ENCODE measurements at regions not wholly inside any gene's neighbourhood (a gene's known extent, or its start where the extent isn't known, plus 50 kb on each side); places are given as distances from the start of the nearest gene placed in this dataset.
A peak's percentile ranks its signal among the peaks of the same experiment; 100 is the strongest.

DNA sequence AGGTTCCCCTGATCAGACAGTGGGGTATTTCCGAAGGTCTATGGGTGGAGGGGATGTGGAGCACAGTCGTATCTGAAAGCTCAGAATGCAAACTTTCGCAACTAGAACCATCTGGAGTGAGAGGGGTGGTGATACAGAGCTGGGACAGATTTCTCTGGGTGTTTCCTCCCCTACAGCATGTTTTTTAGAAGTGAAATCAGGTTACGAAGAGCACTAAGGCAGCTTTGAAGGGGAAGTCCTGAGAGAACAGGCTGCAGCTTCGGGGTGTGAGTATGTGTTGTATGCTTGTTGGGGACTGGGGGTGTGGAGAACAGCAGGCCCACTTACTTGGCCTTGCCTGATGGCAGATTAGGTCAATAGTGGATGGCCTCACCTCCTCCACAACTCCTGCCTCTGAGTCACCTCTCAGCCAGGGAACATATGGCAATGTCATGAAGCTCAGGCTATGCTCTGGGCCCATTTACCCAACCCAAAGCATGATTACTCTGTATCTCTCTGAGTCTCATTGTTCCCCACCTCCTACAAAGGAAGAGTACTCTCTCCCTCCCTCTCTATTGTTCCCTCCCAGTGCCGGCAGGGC lies 107.2 kb upstream of the RASGRP1 start:
- no peak for FAIRE-seq

DNA sequence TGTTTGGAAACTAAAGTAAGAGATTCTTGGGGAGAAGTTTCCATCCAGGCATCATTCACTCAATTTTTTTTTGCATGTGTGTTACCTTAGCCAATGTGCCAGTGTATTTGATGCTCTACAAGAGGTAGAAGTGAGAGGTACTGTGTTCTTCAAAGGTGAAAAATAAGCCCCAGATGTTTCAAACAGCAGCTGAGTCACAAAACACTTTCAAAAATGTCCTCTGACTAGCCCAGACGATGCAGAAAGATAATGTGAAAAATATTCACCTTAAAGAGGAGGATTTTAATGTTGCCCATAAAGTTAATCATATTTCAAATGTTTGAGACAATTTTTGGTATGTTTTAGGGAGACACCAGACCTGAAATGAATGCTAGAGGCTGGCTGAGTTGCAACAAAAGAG lies 107.7 kb upstream of the RASGRP1 start:
- DNase-seq (ENCODE audit: insufficient read length, low spot score), result no peak
- no peak for FAIRE-seq

More for the DNA sequence above, 107.2 kb upstream of the RASGRP1 start:
- no peak for DNase-seq (ENCODE audit: insufficient read length, low spot score)

DNA sequence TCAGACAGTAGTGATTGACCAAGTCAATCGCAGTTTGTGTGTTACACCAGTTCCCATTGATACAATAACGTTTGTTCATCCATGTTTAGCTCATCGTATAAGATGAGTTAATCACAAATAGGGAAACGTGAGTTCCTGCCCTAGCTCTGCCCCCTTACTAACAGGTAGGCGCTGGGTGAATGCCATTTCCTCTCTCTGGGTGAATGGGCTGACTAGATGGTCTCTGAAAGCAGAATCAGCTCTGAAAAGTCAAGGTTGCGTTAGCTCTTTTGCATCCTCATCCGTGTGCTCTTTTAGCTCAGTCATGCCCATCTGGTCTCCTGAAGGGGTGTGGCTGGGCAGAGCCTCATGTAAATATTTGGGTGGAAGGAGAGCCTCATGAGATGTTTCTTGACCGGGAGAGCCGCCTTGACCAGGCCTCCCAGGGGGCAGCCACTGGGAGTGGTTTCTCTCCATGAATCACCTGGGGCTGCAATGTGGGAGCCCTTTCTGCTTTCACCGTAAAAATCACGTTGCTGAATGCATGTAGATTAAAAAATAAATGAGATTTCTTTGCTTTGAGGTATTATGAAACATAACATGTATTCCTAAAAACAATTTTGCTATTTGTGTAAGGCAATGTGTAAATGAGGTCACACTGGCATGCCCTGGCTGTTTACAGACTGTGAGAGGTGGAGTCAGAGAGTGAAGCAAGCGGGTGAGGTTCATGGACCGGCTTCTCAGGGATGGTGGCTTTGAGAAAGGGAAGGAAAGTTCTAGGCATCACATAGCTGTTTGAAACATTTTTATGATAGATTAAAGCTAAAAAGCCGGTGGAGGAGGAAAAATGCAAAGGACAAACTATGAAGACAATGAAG lies 108.4 kb upstream of the RASGRP1 start:
- no peak for FAIRE-seq
- DNase-seq (ENCODE audit: insufficient read length, low spot score), result no peak

DNA sequence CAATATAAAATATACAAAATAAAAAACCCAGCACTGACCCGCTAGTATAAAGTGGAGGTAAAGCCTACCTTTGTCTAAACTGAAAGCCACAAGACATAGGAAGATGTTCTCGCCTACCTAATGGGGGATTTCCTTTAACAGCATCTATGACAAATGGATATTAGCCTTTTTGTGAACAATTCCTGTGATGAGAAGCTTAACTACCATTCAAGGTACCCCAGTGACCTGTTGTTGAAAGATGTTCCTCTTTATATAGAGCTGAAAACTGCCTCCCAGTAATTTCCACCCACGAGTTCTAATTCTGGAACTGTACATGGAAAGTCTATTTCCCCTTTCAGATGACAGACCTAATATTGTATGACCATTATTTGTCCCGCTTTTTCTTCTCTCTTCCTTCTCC lies 109.8 kb upstream of the RASGRP1 start:
- DNase-seq (ENCODE audit: insufficient read length, low spot score) (no peak), FAIRE-seq (no peak)

DNA sequence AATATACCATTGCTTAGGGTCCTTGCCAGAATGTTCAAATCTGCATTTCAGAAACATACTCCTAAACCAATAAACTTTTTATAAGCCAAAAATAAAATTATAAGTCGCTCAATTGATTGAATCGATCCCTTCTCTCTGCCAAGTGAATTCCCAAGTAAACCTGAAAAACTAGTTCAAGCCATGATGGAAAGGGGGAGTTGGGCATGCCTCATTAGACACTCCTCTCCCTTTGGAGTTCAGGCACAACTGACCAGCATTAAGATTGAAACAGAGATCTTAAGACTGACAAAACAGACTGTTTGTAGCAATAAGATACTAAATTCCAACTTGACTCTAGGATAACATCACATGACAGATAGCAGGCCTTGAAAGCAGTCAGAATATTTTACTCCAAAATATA lies 113.7 kb upstream of the RASGRP1 start:
- DNase-seq (ENCODE audit: insufficient read length, low spot score) (no peak), FAIRE-seq (no peak)

DNA sequence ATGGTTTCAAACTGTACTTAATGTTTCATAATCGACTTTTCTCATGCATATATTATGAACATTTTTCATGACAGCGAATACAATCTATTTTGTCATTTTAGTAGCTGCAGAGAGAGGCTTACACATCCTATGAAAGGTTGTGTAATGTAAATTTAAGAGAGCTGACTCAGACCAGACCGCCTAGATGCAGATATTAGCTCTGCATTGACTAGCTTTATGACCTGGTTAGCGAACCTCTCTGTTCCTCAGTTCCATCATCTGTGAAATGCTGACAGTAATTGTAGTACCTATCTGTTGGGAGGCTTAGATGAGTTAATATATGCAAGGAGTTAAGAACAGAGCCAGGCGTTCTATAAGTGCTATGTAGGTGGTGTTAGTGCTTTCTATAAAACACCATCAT lies 116.2 kb upstream of the RASGRP1 start:
- FAIRE-seq (no peak), DNase-seq (ENCODE audit: insufficient read length, low spot score) (no peak)

DNA sequence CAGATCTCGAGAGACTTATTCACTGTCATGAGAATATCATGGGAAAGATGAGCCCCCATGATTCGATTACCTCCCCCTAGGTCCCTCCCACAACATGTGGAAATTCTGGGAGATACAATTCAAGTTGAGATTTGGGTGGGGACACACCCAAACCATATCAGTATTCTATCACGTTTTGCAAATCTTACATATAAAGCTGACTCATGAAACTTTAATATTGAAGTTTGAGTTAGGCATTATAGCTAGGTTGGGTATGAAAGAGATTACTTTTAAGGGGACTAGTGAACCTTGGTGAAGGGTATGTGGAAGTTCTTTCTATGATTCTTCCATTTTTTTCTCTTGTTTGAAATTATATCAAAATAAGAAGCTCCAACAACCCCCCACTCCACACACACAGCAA lies 117.7 kb upstream of the RASGRP1 start:
- FAIRE-seq (no peak), DNase-seq (ENCODE audit: insufficient read length, low spot score) (no peak)

DNA sequence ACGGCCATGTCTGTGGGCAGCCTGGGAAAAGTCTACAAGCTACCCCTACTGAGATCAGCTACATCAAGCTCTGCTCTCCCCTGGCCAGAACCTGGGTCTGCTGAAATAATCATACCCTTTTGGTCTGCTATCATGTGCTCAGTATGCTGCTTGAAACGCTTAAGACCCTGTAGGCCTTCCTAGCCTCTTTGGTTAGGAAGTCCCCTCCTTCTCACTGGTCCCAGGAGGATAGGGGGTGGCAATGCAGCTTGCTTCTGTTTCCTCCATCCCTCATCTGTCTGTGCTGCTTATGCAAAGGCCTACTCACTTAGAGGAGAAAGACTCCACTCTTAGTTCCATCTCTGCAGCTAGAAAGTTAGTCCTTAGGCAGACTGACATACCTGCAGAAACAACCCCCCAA lies 118.2 kb upstream of the RASGRP1 start:
- DNase-seq (ENCODE audit: insufficient read length, low spot score), result no peak
- FAIRE-seq, result no peak

DNA sequence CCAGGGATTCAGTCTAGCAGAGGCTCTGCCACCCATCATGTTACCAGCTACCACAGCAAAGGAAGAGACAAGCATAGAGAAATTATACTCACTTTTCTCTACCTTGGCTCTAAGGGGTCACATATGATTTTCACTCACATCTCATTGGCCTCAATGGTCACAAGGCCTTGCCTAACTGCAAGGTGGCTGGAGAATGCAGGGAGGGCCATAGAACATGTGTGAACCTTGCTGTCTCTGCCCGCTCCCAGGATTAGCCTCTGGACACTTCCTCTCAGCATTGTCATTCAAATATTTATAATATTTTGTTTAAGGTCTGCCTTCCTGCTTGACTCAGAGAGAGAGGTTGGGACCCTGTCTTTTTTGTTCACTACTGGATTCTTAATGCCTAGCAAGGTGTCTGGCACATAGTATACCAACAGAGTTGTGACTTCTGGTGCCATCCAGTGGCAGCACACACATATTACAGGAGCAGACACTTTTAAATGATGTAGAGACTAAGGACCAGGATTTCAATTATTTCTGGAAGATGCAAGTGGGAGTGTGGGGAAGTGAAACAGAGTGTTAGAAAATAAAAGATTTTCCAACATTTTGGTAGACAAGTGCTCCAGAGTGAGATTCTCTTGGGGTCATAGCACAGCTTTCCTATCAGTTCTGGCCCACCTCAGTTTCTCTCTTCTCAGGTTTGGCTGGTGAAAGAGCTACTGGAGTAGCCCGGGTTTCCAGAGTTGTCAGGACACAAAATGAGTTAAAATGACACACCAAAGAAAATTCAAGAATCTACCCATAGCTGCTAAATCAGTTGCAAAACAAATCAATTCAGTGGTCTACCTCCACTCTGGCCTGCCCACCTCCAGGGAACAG lies 119.0 kb upstream of the RASGRP1 start:
- FAIRE-seq, result no peak

DNA sequence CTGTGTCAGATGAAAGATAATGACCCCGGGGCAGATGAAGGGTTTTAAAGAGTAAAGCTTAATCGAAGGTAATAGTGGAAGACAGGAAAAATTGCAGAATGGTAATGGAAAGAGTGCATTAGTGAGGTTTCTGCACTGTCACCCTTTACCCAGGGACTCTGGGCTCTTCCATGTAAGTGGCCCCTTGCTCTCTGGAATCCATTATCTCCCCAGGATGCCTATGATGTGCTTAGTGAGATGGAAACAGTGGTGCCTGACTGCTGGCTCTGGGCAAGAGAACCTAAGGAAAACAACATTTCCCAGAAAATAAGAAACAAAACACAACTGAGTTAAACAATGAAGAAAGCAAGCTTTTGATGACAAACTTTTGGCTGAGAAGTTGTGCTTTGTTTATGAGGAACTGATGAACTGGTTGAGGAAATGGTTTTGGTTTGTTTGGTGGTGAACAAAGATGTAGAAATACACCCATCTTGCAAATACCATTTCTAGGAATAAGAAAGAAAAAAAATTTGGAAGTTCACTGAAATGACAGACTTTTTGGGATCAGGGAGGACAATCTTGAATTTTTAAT lies 119.9 kb upstream of the RASGRP1 start:
- FAIRE-seq (no peak), DNase-seq (ENCODE audit: insufficient read length, low spot score) (no peak)

More for the DNA sequence above, 119.0 kb upstream of the RASGRP1 start:
- DNase-seq (ENCODE audit: insufficient read length, low spot score), result peak; percentile 43

DNA sequence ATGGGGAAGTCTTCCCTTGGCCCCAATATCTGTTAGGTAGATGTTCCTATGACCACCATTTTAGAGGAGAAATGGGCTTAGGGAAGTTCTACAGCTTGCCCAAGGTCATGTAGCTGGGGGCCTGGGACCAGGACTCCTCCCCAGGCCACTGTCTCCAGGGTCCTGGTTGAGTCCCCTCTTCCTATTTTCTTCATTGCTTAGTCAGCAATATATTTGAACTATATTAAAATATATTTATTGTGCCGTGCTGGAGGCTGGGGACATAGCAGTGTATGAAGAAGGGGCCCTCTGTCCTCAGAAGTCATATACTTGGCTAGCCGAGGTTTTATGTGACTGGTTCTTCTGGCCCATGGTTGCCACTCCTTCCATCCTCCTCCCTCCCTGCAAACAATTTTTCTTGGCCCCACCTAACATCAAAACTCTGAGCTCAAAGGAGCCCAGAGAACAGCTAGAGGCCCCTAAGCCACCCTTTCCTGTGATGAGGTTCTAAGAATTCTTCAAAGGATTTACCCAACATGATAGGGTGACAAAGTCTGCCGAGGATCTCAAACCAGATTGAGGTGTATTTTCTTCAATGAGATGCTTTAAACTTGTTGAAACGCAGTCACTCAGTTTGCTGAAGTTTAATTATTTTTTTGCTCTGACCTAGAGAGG lies 121.2 kb upstream of the RASGRP1 start:
- DNase-seq (ENCODE audit: insufficient read length, low spot score) (no peak), FAIRE-seq (no peak)

DNA sequence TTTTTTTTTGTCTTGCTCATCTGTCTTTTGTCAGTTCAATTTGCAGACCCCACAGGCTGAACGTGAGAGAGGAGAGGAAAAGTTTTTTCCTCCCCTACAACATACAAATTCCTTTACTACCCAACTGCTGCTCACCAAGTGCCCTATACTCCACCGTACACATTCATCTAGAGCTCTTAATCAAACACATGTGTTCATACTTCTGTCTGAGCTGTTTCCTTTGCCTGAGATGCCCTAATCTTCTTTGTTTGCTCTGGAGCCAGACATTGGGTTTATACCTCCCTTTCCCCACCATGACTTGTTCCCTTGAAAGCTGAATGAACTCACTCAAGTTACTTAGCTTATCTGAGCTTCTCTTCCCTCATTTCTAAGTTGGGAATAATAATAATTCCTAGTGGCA lies 122.7 kb upstream of the RASGRP1 start:
- DNase-seq (ENCODE audit: insufficient read length, low spot score) (no peak), FAIRE-seq (no peak)

DNA sequence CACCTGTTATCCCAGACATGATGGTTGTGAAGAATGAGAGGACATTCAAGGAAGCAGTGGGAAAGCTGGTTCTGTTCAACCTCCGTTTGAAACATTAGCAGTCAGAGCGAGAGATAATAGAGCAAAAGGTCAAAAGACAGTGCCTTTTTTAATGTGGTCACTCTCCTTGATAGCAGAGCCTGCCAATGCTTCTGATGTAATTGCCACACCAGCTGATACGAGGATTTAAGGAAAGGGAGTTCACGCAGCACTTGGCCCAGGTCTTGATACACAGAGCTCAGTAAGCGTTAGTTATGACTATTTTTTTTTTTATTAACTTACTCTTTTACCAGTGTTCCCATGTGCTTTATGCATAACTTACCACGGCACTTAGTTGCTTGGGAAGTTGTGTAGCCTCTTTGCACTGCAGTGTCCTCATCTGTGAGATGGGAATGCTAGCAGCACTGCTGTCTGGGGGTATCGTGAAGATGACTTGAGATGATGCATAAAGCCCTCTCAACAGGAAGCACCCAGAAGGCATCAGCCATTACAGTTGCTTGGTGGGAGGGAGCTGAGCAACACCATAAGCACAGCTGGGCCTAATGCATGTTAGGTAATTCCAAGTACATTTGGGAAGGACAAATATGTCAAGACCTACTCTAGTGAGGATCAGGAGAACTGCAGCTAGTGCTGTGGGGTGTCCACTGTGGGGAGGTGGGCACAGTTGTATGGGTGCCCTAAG lies 123.3 kb upstream of the RASGRP1 start:
- DNase-seq (ENCODE audit: insufficient read length, low spot score), result no peak
- no peak for FAIRE-seq

DNA sequence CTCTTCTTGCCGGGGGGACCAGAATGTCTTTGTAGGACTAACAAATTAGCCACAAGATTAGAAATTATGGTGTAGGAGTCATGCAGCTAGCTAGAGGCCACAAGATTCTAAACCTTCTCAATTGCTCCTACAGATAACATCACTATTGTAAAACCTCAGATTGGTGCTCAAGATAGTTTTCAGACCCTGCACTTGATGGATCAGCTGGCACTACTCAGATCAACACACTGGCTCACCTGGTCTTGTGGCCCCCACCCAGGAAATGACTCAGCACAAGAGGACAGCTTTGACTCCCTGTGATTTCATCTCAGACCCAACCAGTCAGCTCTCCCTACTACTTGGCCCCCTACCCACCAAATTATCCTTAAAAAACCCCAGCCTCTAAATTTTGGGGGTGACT lies 124.1 kb upstream of the RASGRP1 start:
- DNase-seq (ENCODE audit: insufficient read length, low spot score), result no peak
- FAIRE-seq, result no peak

DNA sequence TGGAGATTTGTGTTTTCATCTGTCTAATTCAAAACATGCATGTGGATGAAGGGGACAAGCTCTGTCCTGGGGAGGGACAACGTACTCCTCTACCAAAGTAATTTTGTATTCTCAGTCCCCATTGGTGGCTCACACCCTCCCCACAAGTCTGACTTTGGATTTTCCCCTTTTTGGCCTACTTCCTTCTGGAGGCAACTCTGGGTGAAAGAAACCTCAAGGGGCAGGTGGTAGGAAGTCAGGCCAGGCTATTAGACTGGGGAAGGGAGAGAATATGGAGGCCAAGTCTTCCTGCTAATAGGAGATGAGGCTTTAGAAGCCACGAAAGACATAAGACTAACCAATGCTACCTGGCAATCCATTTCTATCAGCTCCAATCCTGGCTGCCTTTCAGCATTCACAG lies 124.9 kb upstream of the RASGRP1 start:
- no peak for DNase-seq (ENCODE audit: insufficient read length, low spot score)
- FAIRE-seq, result no peak

DNA sequence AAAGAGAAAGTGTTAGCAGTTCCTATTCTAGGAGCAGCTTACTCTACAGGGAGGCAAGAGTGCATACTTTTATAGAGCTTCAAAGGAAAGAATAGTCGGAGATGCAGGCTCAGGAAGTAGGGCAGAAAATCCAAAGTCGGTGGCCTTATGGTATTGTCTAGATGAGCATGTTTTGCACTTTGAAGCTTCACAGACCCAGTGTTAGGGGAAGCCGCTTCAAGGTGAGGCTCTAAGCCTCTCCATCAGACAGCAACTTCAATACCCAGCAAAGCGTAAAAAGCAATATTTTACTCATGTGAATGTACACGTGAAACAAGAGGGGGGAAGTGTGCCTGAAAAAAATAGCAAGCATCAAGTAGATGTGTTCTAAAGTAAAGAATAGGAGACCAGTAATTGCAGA lies 125.6 kb upstream of the RASGRP1 start:
- FAIRE-seq, result no peak
- no peak for DNase-seq (ENCODE audit: insufficient read length, low spot score)

DNA sequence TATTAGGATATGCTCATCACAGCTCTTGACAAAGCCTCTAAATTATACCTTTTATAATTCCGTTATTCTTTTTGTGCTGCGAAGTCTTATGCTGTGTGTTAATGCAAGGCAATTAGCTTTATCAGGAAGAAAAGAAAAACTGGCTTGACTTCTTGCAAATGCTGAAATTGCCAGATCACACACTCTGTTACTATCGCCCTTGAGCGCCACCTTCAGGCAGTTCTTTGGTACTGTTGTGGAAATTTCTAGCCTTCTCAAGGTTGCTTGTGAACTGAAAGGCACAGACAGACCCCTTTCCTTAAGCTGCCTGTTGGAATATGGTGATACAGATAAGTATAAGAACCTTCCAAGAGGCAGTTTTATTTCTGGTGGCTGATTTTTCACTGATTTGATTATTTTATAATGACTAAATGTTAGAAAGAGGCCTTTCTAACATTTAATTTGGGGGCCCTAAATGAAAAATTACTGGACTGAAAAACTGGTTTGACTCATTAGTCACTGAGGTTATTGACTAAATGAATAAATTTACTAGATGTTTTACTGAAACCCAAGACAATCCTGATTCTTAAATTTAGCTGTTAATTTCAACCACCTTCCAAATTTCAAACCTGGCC lies 126.2 kb upstream of the RASGRP1 start:
- FAIRE-seq (peak; percentile 13), DNase-seq (ENCODE audit: insufficient read length, low spot score) (peak; percentile 42)

DNA sequence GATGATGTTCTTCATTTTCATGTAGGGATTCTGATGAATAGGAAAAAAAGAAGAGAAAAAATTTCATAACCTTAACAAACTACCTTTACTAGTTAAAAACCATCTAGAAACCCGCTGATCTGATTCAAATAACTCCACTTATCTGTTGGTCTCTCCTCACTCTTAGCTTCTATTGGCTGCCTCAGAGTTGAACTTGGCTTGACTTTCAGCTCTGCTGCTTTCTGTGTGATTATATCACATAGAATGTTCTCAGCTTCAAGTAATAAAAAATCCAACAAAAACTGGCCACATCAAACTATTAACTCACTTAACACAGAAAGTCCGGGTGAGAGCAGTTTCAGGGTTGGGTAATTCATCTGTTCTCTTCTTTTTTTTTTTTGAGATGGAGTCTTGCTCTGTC lies 126.8 kb upstream of the RASGRP1 start:
- DNase-seq (ENCODE audit: insufficient read length, low spot score) (no peak), FAIRE-seq (no peak)

DNA sequence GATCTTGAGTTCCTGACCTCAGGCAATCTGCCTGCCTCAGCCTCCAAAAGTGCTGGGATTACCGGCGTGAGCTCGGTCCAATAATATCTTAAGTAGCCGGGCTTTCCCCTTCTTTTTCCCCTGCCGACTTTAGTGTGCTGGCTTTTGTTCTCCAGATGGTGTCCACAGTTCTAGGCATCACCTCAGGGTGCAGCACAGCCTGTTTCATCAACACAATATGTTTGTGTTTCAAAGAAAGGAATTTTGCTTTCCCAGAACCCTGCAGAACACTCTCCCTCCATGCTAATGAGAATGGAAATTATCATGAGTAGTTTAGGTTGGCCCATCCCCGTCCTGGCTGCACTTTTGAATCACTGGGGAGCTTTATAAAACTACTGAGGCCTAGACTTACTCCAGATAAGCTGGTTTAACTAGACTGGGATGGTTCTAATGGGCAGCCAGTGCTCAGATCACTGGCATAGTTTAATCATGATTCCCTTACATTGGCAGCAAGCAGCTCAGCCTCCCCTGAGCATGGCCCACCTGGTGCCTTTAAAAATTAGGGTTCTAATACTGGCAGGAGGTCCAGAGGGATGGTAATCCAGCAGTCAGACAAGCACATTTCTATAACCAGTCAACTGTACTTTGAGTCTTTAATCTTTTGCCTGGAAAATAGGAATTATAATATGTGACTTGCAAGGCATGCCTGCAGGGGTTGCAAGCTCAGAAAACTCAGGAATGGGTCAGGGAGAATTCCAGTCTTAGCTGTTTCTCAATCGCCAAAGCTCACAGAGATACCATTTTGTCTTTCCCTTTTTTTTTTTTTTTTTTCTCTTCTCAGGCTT lies 127.6 kb upstream of the RASGRP1 start:
- FAIRE-seq, result no peak

More for the DNA sequence above, 127.6 kb upstream of the RASGRP1 start:
- DNase-seq (ENCODE audit: insufficient read length, low spot score), result no peak

All from HTR-8/SVneo (cell line).